Ammon's horn (tissue), 1 donor: ENCODE measurements at regions not wholly inside any gene's neighbourhood (a gene's known extent, or its start where the extent isn't known, plus 50 kb on each side); places are given as distances from the start of the nearest gene placed in this dataset.
"Not testable (repeated sequence)": the region's sequence is repeated elsewhere in the genome, so short reads cannot be mapped to it uniquely, and the experiment has no call there.

Source experiments
- DNase-seq: peaks from one replicate; pipeline ENCODE4 v3.0.0-alpha.2; 2016; ENCODE audit warnings: low spot score

- DNase-seq = no peak
Measured at GRCh38 chr3:153615863-153616262, 453.8 kb downstream of the RAP2B start.

- DNase-seq = no peak
Measured at GRCh38 chr3:153617463-153617862, 455.4 kb downstream of the RAP2B start.

GRCh38 chr3:153618176-153618575, 456.1 kb downstream of the RAP2B start:
- DNase-seq = no peak

GRCh38 chr3:153619268-153619667, 457.2 kb downstream of the RAP2B start:
- no peak for DNase-seq

- DNase-seq = no peak
Measured at GRCh38 chr3:153621953-153622352, 459.9 kb downstream of the RAP2B start.

- no peak for DNase-seq
Measured at GRCh38 chr3:153623834-153624233, 461.8 kb downstream of the RAP2B start.

- peak; percentile 30 for DNase-seq
Measured at GRCh38 chr3:153624310-153625030, 462.4 kb downstream of the RAP2B start.

- DNase-seq = no peak
Measured at GRCh38 chr3:153625506-153625905, 463.5 kb downstream of the RAP2B start.

GRCh38 chr3:153626158-153626557, 464.1 kb downstream of the RAP2B start:
- DNase-seq = no peak

GRCh38 chr3:153628591-153628990, 466.6 kb downstream of the RAP2B start:
- no peak for DNase-seq

- no peak for DNase-seq
Measured at GRCh38 chr3:153629148-153629547, 467.1 kb downstream of the RAP2B start.

- no peak for DNase-seq
Measured at GRCh38 chr3:153631102-153631501, 469.1 kb downstream of the RAP2B start.

GRCh38 chr3:153631664-153632063, 469.6 kb downstream of the RAP2B start:
- DNase-seq = no peak

GRCh38 chr3:153633407-153633806, 471.4 kb downstream of the RAP2B start:
- no peak for DNase-seq

GRCh38 chr3:153634683-153635082, 472.7 kb downstream of the RAP2B start:
- no peak for DNase-seq

GRCh38 chr3:153639631-153640030, 477.6 kb downstream of the RAP2B start:
- DNase-seq = peak; percentile 30

GRCh38 chr3:153640689-153641665, 479.0 kb downstream of the RAP2B start:
- DNase-seq = no peak

- not testable (repeated sequence) for DNase-seq
Measured at GRCh38 chr3:153642576-153642975, 478.6 kb upstream of the ARHGEF26 start.

- not testable (repeated sequence) for DNase-seq
Measured at GRCh38 chr3:153643471-153643870, 477.7 kb upstream of the ARHGEF26 start.

- DNase-seq = no peak
Measured at GRCh38 chr3:153649286-153649839, 471.8 kb upstream of the ARHGEF26 start.

- no peak for DNase-seq
Measured at GRCh38 chr3:153652076-153652475, 469.1 kb upstream of the ARHGEF26 start.

GRCh38 chr3:153657046-153657445, 464.1 kb upstream of the ARHGEF26 start:
- no peak for DNase-seq

- DNase-seq = no peak
Measured at GRCh38 chr3:153657461-153657860, 463.7 kb upstream of the ARHGEF26 start.
